GM12875 (cell line): ENCODE measurements at regions not wholly inside any gene's neighbourhood (a gene's known extent, or its start where the extent isn't known, plus 50 kb on each side); places are given as distances from the start of the nearest gene placed in this dataset.

Source experiments
- H3K4me3 ChIP-seq: one replicate; pipeline ENCODE4 v1.5.1; 2011; ENCODE audit warnings: low read depth, low read length, control low read depth
- TF ChIP-seq, protein P1 (sequence below): IDR thresholded peaks from 2 replicates; pipeline ENCODE4 v1.5.1; 2011; ENCODE audit warnings: low read depth, mild to moderate bottlenecking, control low read depth, inconsistent platforms, low read length, moderate library complexity, borderline replicate concordance; ENCODE audit not compliant: insufficient read depth

DNA sequence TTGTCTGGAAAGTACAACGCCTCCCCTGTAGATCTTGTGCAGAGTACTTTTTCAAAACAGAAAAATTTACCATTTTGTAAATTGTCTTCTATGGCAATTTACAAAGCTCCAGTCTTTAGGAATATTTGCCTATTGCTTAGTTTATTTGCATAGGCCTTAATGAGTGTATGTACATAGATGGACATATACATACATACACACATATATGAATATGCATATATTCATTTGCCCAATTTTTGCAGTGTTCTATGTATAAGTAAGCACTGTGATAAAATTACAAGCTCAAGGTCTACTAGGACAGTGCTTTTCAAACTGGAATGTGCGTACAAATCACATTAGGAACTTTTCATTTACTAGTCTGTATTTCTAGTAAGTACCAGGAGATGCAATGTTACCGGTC is 301.3 kb upstream of the SMARCA2 start:
- TF ChIP-seq, protein P1, sequence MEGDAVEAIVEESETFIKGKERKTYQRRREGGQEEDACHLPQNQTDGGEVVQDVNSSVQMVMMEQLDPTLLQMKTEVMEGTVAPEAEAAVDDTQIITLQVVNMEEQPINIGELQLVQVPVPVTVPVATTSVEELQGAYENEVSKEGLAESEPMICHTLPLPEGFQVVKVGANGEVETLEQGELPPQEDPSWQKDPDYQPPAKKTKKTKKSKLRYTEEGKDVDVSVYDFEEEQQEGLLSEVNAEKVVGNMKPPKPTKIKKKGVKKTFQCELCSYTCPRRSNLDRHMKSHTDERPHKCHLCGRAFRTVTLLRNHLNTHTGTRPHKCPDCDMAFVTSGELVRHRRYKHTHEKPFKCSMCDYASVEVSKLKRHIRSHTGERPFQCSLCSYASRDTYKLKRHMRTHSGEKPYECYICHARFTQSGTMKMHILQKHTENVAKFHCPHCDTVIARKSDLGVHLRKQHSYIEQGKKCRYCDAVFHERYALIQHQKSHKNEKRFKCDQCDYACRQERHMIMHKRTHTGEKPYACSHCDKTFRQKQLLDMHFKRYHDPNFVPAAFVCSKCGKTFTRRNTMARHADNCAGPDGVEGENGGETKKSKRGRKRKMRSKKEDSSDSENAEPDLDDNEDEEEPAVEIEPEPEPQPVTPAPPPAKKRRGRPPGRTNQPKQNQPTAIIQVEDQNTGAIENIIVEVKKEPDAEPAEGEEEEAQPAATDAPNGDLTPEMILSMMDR = no peak
- H3K4me3 ChIP-seq = no peak overlapping the region

DNA sequence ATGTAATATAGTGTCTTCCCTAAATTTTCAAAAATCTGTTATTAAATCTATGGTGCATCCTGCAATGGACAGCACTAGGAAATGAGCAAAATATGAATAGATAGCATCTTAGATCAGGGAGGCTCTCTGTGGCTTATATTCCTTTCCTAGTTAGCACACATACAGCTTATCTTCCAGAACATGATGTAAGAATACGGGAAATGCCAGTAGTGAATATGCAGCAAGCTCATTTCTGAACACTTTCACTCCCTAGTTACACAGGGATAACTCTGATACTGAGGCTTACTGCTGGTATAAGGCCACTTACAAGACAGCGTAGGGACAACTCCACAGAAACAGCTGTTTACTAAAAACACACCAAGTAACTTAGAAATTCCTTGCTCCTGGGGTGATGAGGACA is 297.3 kb upstream of the SMARCA2 start:
- TF ChIP-seq, protein P1 = no peak
- H3K4me3 ChIP-seq = no peak overlapping the region

DNA sequence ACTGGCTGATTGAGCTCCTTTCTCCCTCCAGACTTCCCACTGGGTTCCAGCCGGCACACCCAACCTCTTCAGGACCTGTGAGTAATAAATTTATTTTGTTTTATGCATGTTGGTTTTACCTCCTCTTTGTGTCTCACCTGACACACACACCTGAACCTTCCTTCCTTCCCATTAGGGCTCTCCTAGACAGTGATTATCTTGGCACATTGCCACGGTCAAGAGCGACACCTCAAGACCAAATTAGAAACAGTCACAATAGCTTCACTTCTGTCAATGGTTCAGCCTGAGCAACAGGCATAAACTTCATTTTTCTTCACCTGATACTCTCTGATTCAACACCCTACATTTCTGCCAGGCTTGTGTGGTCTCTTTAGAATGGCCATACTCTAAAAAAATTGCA is 296.3 kb upstream of the SMARCA2 start:
- H3K4me3 ChIP-seq = no peak overlapping the region

DNA sequence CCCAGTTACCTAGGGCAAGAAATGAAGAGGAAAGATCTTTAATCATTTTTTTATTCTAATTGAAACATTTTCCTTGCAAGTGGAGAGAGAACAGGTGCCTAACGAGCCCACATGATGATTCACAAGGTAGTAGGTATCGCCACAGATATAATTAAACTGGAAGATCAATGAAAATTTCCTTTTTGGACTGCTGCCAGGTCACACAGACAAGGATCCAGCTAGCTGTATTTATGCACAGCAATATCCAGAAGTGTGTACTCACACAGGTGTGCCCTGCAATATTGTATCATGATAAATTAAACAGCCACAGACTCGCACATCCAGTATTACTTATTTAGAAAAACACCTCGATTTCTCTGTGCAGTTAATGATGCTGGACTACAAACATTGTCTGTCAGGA is 294.0 kb upstream of the SMARCA2 start:
- TF ChIP-seq, protein P1 = no peak
- no peak overlapping the region for H3K4me3 ChIP-seq

More for the DNA sequence above, 296.3 kb upstream of the SMARCA2 start:
- TF ChIP-seq, protein P1 = no peak

DNA sequence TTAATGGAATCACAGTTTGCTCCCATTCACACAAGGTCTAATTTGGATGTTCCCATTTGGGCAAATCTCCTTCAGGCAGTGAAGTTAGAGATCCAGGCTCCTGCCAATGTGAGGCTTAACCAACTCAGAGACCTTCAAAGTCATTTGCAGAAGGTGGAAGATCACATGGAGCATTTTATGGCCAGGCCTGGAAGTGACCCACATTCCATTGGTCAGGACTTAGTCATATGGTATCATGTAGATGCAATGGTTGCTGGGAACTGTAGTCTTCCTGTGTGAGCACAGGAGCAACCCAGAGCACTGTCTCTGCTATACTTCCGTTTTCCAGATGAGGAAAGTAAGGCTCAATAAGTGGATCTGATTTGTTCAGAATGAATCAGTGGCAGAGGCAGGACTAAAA is 292.7 kb upstream of the SMARCA2 start:
- TF ChIP-seq, protein P1 = no peak
- no peak overlapping the region for H3K4me3 ChIP-seq

DNA sequence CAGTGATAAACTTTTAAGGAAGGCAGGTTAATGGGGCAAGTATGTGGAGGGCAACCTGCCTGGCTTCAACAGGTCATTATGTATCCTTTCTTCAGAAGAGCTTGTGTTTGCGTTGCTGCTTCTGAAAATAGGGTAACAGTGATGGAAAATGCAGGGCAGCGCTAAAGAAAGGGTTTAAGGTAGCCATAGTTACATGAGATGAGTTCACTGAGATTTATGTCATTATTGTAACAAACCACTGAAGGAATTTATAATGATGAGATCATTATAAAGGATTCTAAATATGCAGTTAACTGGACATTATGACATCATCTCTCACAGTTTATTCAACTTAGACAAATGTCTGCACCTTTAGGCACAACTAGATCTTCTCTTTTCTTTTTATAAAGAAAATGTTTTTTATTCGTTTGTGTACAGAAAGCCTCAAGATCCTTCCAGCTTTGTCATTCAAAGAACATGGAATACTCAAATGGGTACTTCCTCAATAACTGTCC is 291.6 kb upstream of the SMARCA2 start:
- TF ChIP-seq, protein P1 = no peak
- H3K4me3 ChIP-seq = no peak overlapping the region

DNA sequence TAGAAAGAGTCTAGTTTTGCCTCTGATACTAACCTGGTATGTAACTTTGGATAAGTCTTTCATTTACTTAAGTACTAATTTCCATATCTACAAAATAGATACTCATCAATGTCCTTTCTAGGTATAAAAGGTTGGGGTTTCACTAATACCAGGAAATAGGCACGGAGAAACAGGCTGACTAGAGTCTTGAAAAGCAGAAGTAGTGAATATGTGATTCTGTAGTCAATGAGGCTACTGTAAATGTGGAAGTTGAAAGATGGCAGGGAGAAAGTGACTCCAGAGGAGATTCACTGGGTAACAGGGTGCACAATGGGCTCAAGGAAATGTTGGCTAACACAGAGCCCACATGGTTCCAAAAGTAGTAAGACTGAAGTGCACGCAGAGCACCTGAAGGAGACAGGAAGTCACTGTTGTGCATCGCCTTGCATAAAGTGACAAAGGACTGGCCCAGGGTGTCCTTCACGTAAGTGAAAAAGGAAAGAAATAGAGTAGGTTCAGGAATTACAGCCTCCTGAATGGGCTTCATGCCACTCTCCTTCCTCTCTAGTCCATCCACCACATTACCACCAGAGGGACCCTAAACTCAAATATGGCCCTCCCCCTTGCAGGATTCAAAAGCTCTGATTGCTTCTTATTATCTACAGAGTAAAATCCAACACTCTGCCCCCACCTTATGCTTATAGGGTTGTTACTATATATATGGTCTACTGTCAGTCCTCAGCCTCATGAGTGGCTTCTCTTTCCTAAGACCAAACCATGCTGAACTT is 288.0 kb upstream of the SMARCA2 start:
- H3K4me3 ChIP-seq = no peak overlapping the region
- TF ChIP-seq, protein P1 = peak; percentile 42; the same call in 1 of the 2 replicates
